ENCODE measurements at regions not wholly inside any gene's neighbourhood (a gene's known extent, or its start where the extent isn't known, plus 50 kb on each side); places are given as distances from the start of the nearest gene placed in this dataset.
"Not testable (repeated sequence)": the region's sequence is repeated elsewhere in the genome, so short reads cannot be mapped to it uniquely, and the experiment has no call there.

DNA sequence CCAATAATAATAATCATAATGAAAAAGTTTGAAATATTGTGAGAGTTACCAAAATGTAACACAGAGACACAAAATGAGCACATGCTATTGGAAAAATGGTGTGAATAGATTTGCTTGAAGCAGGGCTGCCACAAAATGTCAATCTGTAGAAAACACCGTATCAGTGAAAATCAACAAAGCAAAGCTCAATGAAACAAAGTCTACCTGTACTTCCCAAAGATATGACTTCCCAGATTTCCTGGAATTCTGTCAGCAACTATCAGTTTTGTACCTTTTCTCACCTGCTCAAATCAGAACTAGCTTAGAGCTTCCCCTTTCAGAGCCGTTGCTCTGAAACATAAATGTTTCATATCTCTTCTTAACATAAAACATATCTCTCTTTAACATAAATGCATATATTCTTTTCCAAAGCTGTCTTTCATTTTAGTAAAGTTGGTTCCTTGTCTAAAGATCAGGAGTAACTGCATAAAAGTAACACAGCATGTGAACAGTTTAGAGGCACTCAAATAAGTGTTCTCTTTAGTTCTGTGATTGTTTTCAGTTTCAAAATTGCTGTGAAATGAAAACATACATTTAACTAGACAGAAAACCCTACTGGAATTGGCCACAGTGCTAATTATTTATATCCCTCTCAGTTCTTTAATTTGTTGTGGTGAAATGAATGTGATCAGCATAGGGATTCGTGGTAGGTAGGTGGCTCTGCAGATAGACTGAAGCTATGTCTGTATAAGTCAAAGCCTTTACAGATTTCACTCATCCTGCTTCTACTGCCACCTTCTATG is 262.5 kb downstream of the KCNJ3 start:
- 0 out of 2 replicates have a peak overlapping the region, but pooled peaks have one; percentile 32 for H2AFZ ChIP-seq (ENCODE audit: low read length)
- BruUV-seq (replicated peaks), result no TSS peak
- no peak for DNase-seq (ENCODE audit: low spot score)
- H3K79me2 ChIP-seq (ENCODE audit: insufficient read depth, low read depth, low read length), result no peaks in the 10 kb centered on the region
- no peak overlapping the region for H3K4me3 ChIP-seq (ENCODE audit: low read depth, low read length, poor library complexity, severe bottlenecking)
- H3K36me3 ChIP-seq (ENCODE audit: insufficient read depth, low read length), result no peaks in the 10 kb centered on the region
- H3K9me3 ChIP-seq (ENCODE audit: low read length), result no peaks in the 10 kb centered on the region
- ChIA-PET CTCF (ENCODE audit: unreplicated experiment) (no interaction called here), POLR2A (interaction anchor here (0.8 to 0.9 kb wide), 2 partner anchors 14 to 16 kb away, joined by 3 read pairs; no protein-coding TSS in a partner anchor)
- no peaks in the 10 kb centered on the region for H4K20me1 ChIP-seq (ENCODE audit: insufficient read depth, low read length)
- H3K9me2 ChIP-seq (ENCODE audit: insufficient read depth, low read length), result no peaks in the 10 kb centered on the region
- intact Hi-C loops (cut with micrococcal nuclease; ENCODE audit: unreplicated experiment), result no loop called here
- H3K4me1 ChIP-seq (ENCODE audit: insufficient read depth, low read length, poor library complexity, severe bottlenecking), result no peaks in the 10 kb centered on the region
- H3K4me2 ChIP-seq (ENCODE audit: low read length), result no peak overlapping the region
- no peak overlapping the region for H3K27ac ChIP-seq (ENCODE audit: low read depth, low read length, poor library complexity, severe bottlenecking)
- no peak for TF ChIP-seq EZH2phosphoT487 (IDR thresholded peaks at IDR 0.05; ENCODE audit: borderline replicate concordance, low read depth, low read length)
- TF ChIP-seq, protein P1, sequence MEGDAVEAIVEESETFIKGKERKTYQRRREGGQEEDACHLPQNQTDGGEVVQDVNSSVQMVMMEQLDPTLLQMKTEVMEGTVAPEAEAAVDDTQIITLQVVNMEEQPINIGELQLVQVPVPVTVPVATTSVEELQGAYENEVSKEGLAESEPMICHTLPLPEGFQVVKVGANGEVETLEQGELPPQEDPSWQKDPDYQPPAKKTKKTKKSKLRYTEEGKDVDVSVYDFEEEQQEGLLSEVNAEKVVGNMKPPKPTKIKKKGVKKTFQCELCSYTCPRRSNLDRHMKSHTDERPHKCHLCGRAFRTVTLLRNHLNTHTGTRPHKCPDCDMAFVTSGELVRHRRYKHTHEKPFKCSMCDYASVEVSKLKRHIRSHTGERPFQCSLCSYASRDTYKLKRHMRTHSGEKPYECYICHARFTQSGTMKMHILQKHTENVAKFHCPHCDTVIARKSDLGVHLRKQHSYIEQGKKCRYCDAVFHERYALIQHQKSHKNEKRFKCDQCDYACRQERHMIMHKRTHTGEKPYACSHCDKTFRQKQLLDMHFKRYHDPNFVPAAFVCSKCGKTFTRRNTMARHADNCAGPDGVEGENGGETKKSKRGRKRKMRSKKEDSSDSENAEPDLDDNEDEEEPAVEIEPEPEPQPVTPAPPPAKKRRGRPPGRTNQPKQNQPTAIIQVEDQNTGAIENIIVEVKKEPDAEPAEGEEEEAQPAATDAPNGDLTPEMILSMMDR (conservative IDR thresholded peaks at IDR 0.05; ENCODE audit: low read length), result no peak

DNA sequence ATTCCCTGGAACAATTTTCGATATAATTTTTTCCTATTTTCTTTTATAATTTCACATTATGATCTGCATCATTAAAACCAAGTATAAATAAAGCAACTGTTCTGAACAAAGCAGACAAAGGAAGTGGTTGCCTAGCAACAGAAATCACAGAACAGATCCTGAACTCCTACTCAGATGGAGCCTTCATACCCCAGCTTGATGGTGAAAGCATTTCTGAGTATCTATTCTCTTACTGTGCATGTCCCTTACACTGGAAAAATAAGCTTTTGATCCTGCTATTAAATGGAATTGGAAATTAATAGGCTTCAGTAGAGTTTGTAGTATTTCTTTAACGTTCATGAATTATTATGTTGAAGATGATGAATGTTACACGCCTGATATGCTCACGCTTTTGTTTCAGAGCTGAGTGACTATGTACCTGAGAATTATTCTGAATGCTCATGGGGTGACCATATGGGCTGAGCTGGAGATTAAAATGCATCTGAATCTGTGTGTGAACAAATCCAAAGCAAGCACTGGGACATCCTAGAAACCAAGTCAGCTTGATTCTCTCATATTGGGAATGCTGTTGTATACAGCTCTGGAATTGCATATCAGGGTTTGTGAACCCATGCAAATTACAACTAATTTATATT is 254.0 kb downstream of the KCNJ3 start:
- TF ChIP-seq, protein P1 (conservative IDR thresholded peaks at IDR 0.05; ENCODE audit: low read length), result no peak
- TF ChIP-seq EZH2phosphoT487 (IDR thresholded peaks at IDR 0.05; ENCODE audit: borderline replicate concordance, low read depth, low read length), result no peak
- Histone ChIP-seq H3K4me3 (ENCODE audit: low read depth, low read length, poor library complexity, severe bottlenecking) (no peak overlapping the region), H4K20me1 (ENCODE audit: insufficient read depth, low read length) (no peaks in the 10 kb centered on the region), H2AFZ (ENCODE audit: low read length) (no peak overlapping the region), H3K9me3 (ENCODE audit: low read length) (no peaks in the 10 kb centered on the region), H3K4me2 (ENCODE audit: low read length) (no peak overlapping the region), H3K4me1 (ENCODE audit: insufficient read depth, low read length, poor library complexity, severe bottlenecking) (no peaks in the 10 kb centered on the region), H3K27ac (ENCODE audit: low read depth, low read length, poor library complexity, severe bottlenecking) (no peak overlapping the region), H3K36me3 (ENCODE audit: insufficient read depth, low read length) (no peaks in the 10 kb centered on the region), H3K9me2 (ENCODE audit: insufficient read depth, low read length) (no peaks in the 10 kb centered on the region), H3K79me2 (ENCODE audit: insufficient read depth, low read depth, low read length) (no peaks in the 10 kb centered on the region)
- POLR2A ChIA-PET, result no interaction called here
- CTCF ChIA-PET (ENCODE audit: unreplicated experiment), result no interaction called here
- BruUV-seq (replicated peaks), result no TSS peak
- DNase-seq (ENCODE audit: low spot score), result peak; percentile 5
- intact Hi-C loops (cut with micrococcal nuclease; ENCODE audit: unreplicated experiment), result no loop called here

DNA sequence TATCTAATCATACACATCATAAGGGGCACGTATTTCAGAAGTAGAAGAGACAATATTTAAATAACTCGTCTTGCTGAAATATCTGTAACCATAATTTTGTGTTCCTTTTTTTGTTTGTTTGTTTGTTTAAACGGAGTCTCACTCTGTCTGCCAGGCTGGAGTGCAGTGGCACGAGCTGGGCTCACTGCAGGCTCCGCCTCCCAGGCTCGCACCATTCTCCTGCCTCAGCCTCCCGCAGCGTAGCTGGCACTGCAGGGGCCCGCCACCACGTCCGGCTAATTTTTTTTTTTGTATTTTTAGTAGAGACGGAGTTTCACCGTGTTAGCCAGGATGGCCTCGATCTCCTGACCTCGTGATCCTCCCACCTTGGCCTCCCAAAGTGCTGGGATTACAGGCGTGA is 248.9 kb downstream of the KCNJ3 start:
- H3K4me1 ChIP-seq (ENCODE audit: insufficient read depth, low read length, poor library complexity, severe bottlenecking); H3K36me3 ChIP-seq (ENCODE audit: insufficient read depth, low read length); H4K20me1 ChIP-seq (ENCODE audit: insufficient read depth, low read length); H3K4me3 ChIP-seq (ENCODE audit: low read depth, low read length, poor library complexity, severe bottlenecking); H2AFZ ChIP-seq (ENCODE audit: low read length); H3K27ac ChIP-seq (ENCODE audit: low read depth, low read length, poor library complexity, severe bottlenecking); H3K9me3 ChIP-seq (ENCODE audit: low read length); H3K4me2 ChIP-seq (ENCODE audit: low read length); DNase-seq (ENCODE audit: low spot score); intact Hi-C loops (cut with micrococcal nuclease; ENCODE audit: unreplicated experiment); H3K9me2 ChIP-seq (ENCODE audit: insufficient read depth, low read length); CTCF ChIA-PET (ENCODE audit: unreplicated experiment); BruUV-seq (replicated peaks); H3K79me2 ChIP-seq (ENCODE audit: insufficient read depth, low read depth, low read length): not testable (repeated sequence)
- POLR2A ChIA-PET, result interaction anchor here (0.6 to 0.7 kb wide), 4 partner anchors 11 to 320 kb away, joined by 3 read pairs; no protein-coding TSS in a partner anchor
